Stomach (tissue), 4 donors: ENCODE measurements at regions not wholly inside any gene's neighbourhood (a gene's known extent, or its start where the extent isn't known, plus 50 kb on each side); places are given as distances from the start of the nearest gene placed in this dataset.

ENCODE experiments used
- POLR2A ChIP-seq, 4 donors: fragments of 450-650 bp; IDR thresholded peaks; one replicate each; pipeline ENCODE4 v1.6.1; 2016; ENCODE audit warnings: antibody characterized with exemption in 4 of 4, control low read depth in 2 of 4, mild to moderate bottlenecking in 1 of 4, moderate library complexity in 1 of 4
- POLR2AphosphoS5 ChIP-seq, 3 donors: sonication (generic); formaldehyde crosslinking; IDR thresholded peaks; one replicate each; pipeline ENCODE4 v1.6.1; 2016; ENCODE audit warnings: antibody characterized with exemption in 3 of 3
- TF ChIP-seq, protein P1 (sequence below), 7 experiments: fragments of 450-650 bp in 4 of 7; fragments of 200-600 bp in 3 of 7; sonication (generic) in 3 of 7; IDR thresholded peaks; one replicate each; pipeline ENCODE4 v1.5.1; 2016 to 2019; ENCODE audit warnings: antibody characterized with exemption in 7 of 7, control low read depth in 2 of 7, mild to moderate bottlenecking in 1 of 7

DNA sequence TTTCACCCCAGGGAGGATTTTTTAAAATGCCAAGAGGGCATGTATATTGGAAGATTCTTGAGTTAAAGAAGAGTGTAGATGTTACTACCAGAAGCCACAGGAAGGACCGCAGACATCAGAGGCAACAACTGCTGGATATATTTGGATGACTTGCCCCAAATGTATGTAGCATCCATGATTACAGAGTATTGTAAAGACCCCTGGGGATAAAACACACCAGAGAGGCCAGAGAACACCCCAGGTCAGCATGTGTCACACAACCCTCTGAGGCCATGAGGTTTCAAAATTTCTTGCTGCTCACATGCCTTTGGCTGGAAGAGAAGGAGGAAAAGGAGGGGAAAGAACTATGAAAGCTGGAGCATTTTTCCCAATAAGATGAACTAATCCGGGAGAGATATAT lies 108.0 kb upstream of the LSM8 start:
- TF ChIP-seq, protein P1, sequence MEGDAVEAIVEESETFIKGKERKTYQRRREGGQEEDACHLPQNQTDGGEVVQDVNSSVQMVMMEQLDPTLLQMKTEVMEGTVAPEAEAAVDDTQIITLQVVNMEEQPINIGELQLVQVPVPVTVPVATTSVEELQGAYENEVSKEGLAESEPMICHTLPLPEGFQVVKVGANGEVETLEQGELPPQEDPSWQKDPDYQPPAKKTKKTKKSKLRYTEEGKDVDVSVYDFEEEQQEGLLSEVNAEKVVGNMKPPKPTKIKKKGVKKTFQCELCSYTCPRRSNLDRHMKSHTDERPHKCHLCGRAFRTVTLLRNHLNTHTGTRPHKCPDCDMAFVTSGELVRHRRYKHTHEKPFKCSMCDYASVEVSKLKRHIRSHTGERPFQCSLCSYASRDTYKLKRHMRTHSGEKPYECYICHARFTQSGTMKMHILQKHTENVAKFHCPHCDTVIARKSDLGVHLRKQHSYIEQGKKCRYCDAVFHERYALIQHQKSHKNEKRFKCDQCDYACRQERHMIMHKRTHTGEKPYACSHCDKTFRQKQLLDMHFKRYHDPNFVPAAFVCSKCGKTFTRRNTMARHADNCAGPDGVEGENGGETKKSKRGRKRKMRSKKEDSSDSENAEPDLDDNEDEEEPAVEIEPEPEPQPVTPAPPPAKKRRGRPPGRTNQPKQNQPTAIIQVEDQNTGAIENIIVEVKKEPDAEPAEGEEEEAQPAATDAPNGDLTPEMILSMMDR (IDR thresholded peaks at IDR 0.05) = no peak
- TF ChIP-seq POLR2A (IDR thresholded peaks at IDR 0.05) = no peak
- TF ChIP-seq POLR2AphosphoS5 (IDR thresholded peaks at IDR 0.05) = no peak
